ENCODE measurements at regions not wholly inside any gene's neighbourhood (a gene's known extent, or its start where the extent isn't known, plus 50 kb on each side); places are given as distances from the start of the nearest gene placed in this dataset.

DNA sequence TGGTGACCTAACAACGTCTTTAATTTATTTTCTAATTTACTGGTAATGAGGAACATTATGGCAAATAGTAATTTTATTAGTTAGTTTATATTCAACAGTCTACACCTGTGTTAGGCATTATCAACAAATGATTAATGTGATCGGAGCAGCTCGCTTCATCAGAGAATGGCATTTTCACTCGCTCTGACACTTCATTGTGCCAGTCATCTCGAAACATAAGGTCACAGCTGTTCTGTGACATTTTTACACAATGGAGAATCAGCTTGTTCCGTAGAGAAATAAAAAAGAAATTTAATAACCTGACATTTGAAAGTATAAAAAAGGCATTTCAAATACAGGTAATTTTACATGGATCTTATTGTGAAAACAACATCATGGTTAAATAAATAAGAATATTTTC is 858.4 kb downstream of the SLITRK6 start:
- TF ChIP-seq CTCF (conservative IDR thresholded peaks at IDR 0.05; ENCODE audit: low read length), result no peak
- TF ChIP-seq EZH2phosphoT487 (IDR thresholded peaks at IDR 0.05; ENCODE audit: borderline replicate concordance), result no peak
